DOHH2 (cell line): ENCODE measurements at regions not wholly inside any gene's neighbourhood (a gene's known extent, or its start where the extent isn't known, plus 50 kb on each side); places are given as distances from the start of the nearest gene placed in this dataset.

Experiments
- H3F3A ChIP-seq: fragments of 200-600 bp; sonication (generic), shearing (Covaris generic); 2 replicates; pipeline ENCODE4 v1.6.0; 2016; ENCODE audit warnings: antibody characterized with exemption, mild to moderate bottlenecking; ENCODE audit not compliant: control insufficient read depth, insufficient read depth
- H3K27ac ChIP-seq: fragments of 200-600 bp; sonication (generic); 2 replicates; pipeline ENCODE4 v1.5.1; 2014; ENCODE audit warnings: low read depth, mild to moderate bottlenecking, low read length, moderate library complexity
- H3K27me3 ChIP-seq: fragments of 200-600 bp; sonication (generic); 2 replicates; pipeline ENCODE4 v1.6.1; 2014; ENCODE audit warnings: mild to moderate bottlenecking, low read length, mixed read lengths; ENCODE audit not compliant: control insufficient read depth
- H3K36me3 ChIP-seq: fragments of 200-600 bp; sonication (generic); 2 replicates; pipeline ENCODE4 v1.6.1; 2014; ENCODE audit warnings: mild to moderate bottlenecking, low read length, moderate library complexity, mixed read lengths; ENCODE audit not compliant: control insufficient read depth
- H3K4me1 ChIP-seq: fragments of 200-600 bp; sonication (generic); 2 replicates; pipeline ENCODE4 v1.6.1; 2014; ENCODE audit warnings: mild to moderate bottlenecking, low read length, mixed read lengths; ENCODE audit not compliant: control insufficient read depth
- H3K4me2 ChIP-seq: fragments of 200-600 bp; sonication (generic); 2 replicates; pipeline ENCODE4 v1.6.0; 2014; ENCODE audit warnings: mild to moderate bottlenecking, low read length, moderate library complexity
- H3K4me3 ChIP-seq: fragments of 200-600 bp; sonication (generic); 2 replicates; pipeline ENCODE4 v1.5.1; 2014; ENCODE audit warnings: mild to moderate bottlenecking, low read length, mixed read lengths
- H3K79me2 ChIP-seq: fragments of 200-600 bp; sonication (generic); 2 replicates; pipeline ENCODE4 v1.6.1; 2014; ENCODE audit warnings: mild to moderate bottlenecking, low read length, mixed read lengths; ENCODE audit not compliant: control insufficient read depth
- H3K9me2 ChIP-seq: fragments of 200-600 bp; sonication (generic); replicated peaks from 2 replicates; pipeline ENCODE4 v1.6.1; 2014; ENCODE audit warnings: mild to moderate bottlenecking, low read length, mixed read lengths; ENCODE audit not compliant: control insufficient read depth
- H3K9me3 ChIP-seq: fragments of 200-600 bp; sonication (generic); 2 replicates; pipeline ENCODE4 v1.6.1; 2014; ENCODE audit warnings: antibody characterized with exemption, low read length, mixed read lengths; ENCODE audit not compliant: control insufficient read depth, insufficient read depth
- H4K20me1 ChIP-seq: fragments of 200-600 bp; sonication (generic); 2 replicates; pipeline ENCODE4 v1.6.0; 2014; ENCODE audit warnings: low read depth, mild to moderate bottlenecking, antibody characterized with exemption, low read length, moderate library complexity; ENCODE audit not compliant: control insufficient read depth, insufficient read depth
- CTCF ChIP-seq: fragments of 200-600 bp; sonication (generic); IDR thresholded peaks from one replicate; pipeline ENCODE4 v1.5.1; 2014; ENCODE audit warnings: antibody characterized with exemption, mild to moderate bottlenecking, low read depth, low read length; ENCODE audit not compliant: poor library complexity, severe bottlenecking
- EZH2phosphoT487 ChIP-seq: fragments of 200-600 bp; sonication (generic); IDR thresholded peaks from 2 replicates; pipeline ENCODE4 v1.6.1; 2017; ENCODE audit warnings: borderline replicate concordance, mild to moderate bottlenecking, antibody characterized with exemption, low read length, moderate library complexity, mixed read lengths

- Histone ChIP-seq H3K4me3 (no peak overlapping the region), H4K20me1 (no peaks in the 10 kb centered on the region), H3K9me3 (no peaks in the 10 kb centered on the region), H3F3A (no peaks in the 10 kb centered on the region), H3K9me2 (no peaks in the 10 kb centered on the region), H3K27ac (no peak overlapping the region), H3K27me3 (no peaks in the 10 kb centered on the region), H3K4me2 (no peak overlapping the region), H3K36me3 (no peaks in the 10 kb centered on the region), H3K79me2 (no peaks in the 10 kb centered on the region), H3K4me1 (no peaks in the 10 kb centered on the region)
- TF ChIP-seq EZH2phosphoT487 (no peak), CTCF (no peak)
These were observed 179.6 kb upstream of the STT3B start for GRCh38 chr3:31353166-31353565.

- no peaks in the 10 kb centered on the region for H4K20me1 ChIP-seq
- H3K9me2 ChIP-seq, result no peaks in the 10 kb centered on the region
- H3F3A ChIP-seq, result no peaks in the 10 kb centered on the region
- no peaks in the 10 kb centered on the region for H3K4me1 ChIP-seq
- H3K4me2 ChIP-seq, result no peak overlapping the region
- H3K9me3 ChIP-seq, result no peaks in the 10 kb centered on the region
- no peak overlapping the region for H3K4me3 ChIP-seq
- TF ChIP-seq CTCF, result no peak
- TF ChIP-seq EZH2phosphoT487, result no peak
- no peaks in the 10 kb centered on the region for H3K27me3 ChIP-seq
- no peaks in the 10 kb centered on the region for H3K79me2 ChIP-seq
- H3K36me3 ChIP-seq, result no peaks in the 10 kb centered on the region
- H3K27ac ChIP-seq, result no peak overlapping the region
These were observed 178.4 kb upstream of the STT3B start for GRCh38 chr3:31354373-31354772.

- no peaks in the 10 kb centered on the region for H3K36me3 ChIP-seq
- H3K79me2 ChIP-seq, result no peaks in the 10 kb centered on the region
- H3K4me1 ChIP-seq, result no peaks in the 10 kb centered on the region
- no peak overlapping the region for H3K4me2 ChIP-seq
- no peak overlapping the region for H3K4me3 ChIP-seq
- H3K9me2 ChIP-seq, result no peaks in the 10 kb centered on the region
- no peaks in the 10 kb centered on the region for H4K20me1 ChIP-seq
- no peaks in the 10 kb centered on the region for H3F3A ChIP-seq
- no peak for TF ChIP-seq EZH2phosphoT487
- TF ChIP-seq CTCF, result no peak
- H3K9me3 ChIP-seq, result no peaks in the 10 kb centered on the region
- H3K27ac ChIP-seq, result no peak overlapping the region
- H3K27me3 ChIP-seq, result no peaks in the 10 kb centered on the region
These were observed 176.9 kb upstream of the STT3B start for GRCh38 chr3:31355807-31356206.

GRCh38 chr3:31356941-31357340 is 175.8 kb upstream of the STT3B start:
- Histone ChIP-seq H3K27me3 (no peaks in the 10 kb centered on the region), H3K27ac (no peak overlapping the region), H3K4me3 (no peak overlapping the region), H3K9me2 (no peaks in the 10 kb centered on the region), H3K79me2 (no peaks in the 10 kb centered on the region), H3K36me3 (no peaks in the 10 kb centered on the region), H3K4me1 (no peaks in the 10 kb centered on the region), H3K4me2 (no peak overlapping the region), H4K20me1 (no peaks in the 10 kb centered on the region), H3K9me3 (no peaks in the 10 kb centered on the region), H3F3A (no peaks in the 10 kb centered on the region)
- TF ChIP-seq CTCF (no peak), EZH2phosphoT487 (no peak)
